ENCODE measurements at regions not wholly inside any gene's neighbourhood (a gene's known extent, or its start where the extent isn't known, plus 50 kb on each side); places are given as distances from the start of the nearest gene placed in this dataset.

- Histone ChIP-seq H4K20me1 (ENCODE audit: control insufficient read depth, insufficient read depth, low read depth, low read length) (no peaks in the 10 kb centered on the region), H3K79me2 (ENCODE audit: control insufficient read depth, low read length) (no peaks in the 10 kb centered on the region), H3K27ac (ENCODE audit: low read depth, low read length) (no peak overlapping the region), H3K27me3 (ENCODE audit: control insufficient read depth, low read length) (no peaks in the 10 kb centered on the region), H3K9me2 (replicated peaks; ENCODE audit: control insufficient read depth, low read length) (no peaks in the 10 kb centered on the region), H3K9me3 (ENCODE audit: control insufficient read depth, insufficient read depth, low read length) (no peaks in the 10 kb centered on the region), H3K4me2 (ENCODE audit: low read length) (no peak overlapping the region), H3K4me1 (ENCODE audit: control insufficient read depth, low read length) (no peaks in the 10 kb centered on the region), H3K4me3 (ENCODE audit: low read length) (no peak overlapping the region), H3F3A (ENCODE audit: control insufficient read depth, insufficient read depth) (no peaks in the 10 kb centered on the region), H3K36me3 (ENCODE audit: control insufficient read depth, low read length) (no peaks in the 10 kb centered on the region)
- TF ChIP-seq, protein P1, sequence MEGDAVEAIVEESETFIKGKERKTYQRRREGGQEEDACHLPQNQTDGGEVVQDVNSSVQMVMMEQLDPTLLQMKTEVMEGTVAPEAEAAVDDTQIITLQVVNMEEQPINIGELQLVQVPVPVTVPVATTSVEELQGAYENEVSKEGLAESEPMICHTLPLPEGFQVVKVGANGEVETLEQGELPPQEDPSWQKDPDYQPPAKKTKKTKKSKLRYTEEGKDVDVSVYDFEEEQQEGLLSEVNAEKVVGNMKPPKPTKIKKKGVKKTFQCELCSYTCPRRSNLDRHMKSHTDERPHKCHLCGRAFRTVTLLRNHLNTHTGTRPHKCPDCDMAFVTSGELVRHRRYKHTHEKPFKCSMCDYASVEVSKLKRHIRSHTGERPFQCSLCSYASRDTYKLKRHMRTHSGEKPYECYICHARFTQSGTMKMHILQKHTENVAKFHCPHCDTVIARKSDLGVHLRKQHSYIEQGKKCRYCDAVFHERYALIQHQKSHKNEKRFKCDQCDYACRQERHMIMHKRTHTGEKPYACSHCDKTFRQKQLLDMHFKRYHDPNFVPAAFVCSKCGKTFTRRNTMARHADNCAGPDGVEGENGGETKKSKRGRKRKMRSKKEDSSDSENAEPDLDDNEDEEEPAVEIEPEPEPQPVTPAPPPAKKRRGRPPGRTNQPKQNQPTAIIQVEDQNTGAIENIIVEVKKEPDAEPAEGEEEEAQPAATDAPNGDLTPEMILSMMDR (IDR thresholded peaks at IDR 0.05; ENCODE audit: low read depth, low read length, poor library complexity, severe bottlenecking): no peak
- TF ChIP-seq EZH2phosphoT487 (IDR thresholded peaks at IDR 0.05; ENCODE audit: borderline replicate concordance, low read length): no peak
These were observed 332.0 kb downstream of the SLC4A3 start for GRCh38 chr2:219959471-219959870.

DNA sequence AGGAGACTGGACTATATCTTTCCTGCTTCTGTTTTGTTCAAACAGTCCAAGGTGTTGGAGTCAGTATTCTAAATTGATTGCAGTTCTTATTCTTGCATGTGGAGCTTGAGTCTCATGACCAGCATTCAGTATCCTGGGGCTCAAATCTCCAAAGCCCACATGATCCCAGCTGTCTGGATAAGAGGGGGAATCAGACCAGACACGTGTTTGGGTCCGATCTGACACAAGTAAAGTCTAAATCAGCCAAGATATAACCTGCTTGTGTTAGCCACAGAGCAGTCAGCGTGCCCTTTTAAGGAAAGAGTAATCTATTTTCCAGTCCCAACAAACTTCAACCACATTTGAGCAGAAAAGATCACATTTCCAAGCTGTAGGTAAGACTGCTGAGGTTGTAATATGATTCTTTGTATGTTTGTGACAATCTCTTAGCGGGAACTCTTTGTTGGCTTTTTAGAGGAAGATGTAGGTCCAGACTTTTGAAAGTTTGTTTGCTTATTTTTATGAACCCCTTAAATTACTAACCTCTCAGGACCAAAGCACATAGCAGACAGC is 334.6 kb downstream of the SLC4A3 start:
- no peak overlapping the region for H3K27ac ChIP-seq (ENCODE audit: low read depth, low read length)
- no peak overlapping the region for H3K4me2 ChIP-seq (ENCODE audit: low read length)
- H3F3A ChIP-seq (ENCODE audit: control insufficient read depth, insufficient read depth): no peaks in the 10 kb centered on the region
- H3K79me2 ChIP-seq (ENCODE audit: control insufficient read depth, low read length): no peaks in the 10 kb centered on the region
- H4K20me1 ChIP-seq (ENCODE audit: control insufficient read depth, insufficient read depth, low read depth, low read length): no peaks in the 10 kb centered on the region
- H3K9me2 ChIP-seq (replicated peaks; ENCODE audit: control insufficient read depth, low read length): no peaks in the 10 kb centered on the region
- H3K4me3 ChIP-seq (ENCODE audit: low read length): no peak overlapping the region
- H3K9me3 ChIP-seq (ENCODE audit: control insufficient read depth, insufficient read depth, low read length): no peaks in the 10 kb centered on the region
- no peaks in the 10 kb centered on the region for H3K4me1 ChIP-seq (ENCODE audit: control insufficient read depth, low read length)
- H3K27me3 ChIP-seq (ENCODE audit: control insufficient read depth, low read length): no peaks in the 10 kb centered on the region
- H3K36me3 ChIP-seq (ENCODE audit: control insufficient read depth, low read length): no peaks in the 10 kb centered on the region
- TF ChIP-seq EZH2phosphoT487 (IDR thresholded peaks at IDR 0.05; ENCODE audit: borderline replicate concordance, low read length): no peak
- TF ChIP-seq, protein P1 (IDR thresholded peaks at IDR 0.05; ENCODE audit: low read depth, low read length, poor library complexity, severe bottlenecking): no peak

DNA sequence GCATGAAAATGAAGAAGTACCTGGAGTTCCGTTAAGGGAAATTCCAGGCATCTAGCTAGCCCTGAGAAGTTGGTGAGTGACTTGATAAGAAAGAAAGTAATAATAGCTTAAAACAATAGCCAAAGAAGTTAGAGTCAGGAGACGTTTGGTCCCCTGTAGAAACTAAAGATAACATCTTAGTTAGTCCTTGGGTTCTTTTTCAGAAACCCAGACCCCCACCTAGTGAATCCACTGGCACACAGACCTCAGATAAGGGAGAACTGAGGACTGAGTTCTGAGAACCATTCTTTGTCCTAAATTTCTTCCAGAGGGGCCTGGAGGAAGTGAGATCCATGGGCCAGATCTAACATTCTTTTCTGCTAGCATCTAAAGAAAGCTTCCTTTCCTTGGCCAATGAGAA is 335.4 kb downstream of the SLC4A3 start:
- Histone ChIP-seq H3K4me1 (ENCODE audit: control insufficient read depth, low read length) (no peaks in the 10 kb centered on the region), H3K9me3 (ENCODE audit: control insufficient read depth, insufficient read depth, low read length) (no peaks in the 10 kb centered on the region), H3K36me3 (ENCODE audit: control insufficient read depth, low read length) (no peaks in the 10 kb centered on the region), H3K4me3 (ENCODE audit: low read length) (no peak overlapping the region), H4K20me1 (ENCODE audit: control insufficient read depth, insufficient read depth, low read depth, low read length) (no peaks in the 10 kb centered on the region), H3K27ac (ENCODE audit: low read depth, low read length) (no peak overlapping the region), H3K4me2 (ENCODE audit: low read length) (no peak overlapping the region), H3K79me2 (ENCODE audit: control insufficient read depth, low read length) (no peaks in the 10 kb centered on the region), H3F3A (ENCODE audit: control insufficient read depth, insufficient read depth) (no peaks in the 10 kb centered on the region), H3K9me2 (replicated peaks; ENCODE audit: control insufficient read depth, low read length) (no peaks in the 10 kb centered on the region), H3K27me3 (ENCODE audit: control insufficient read depth, low read length) (no peaks in the 10 kb centered on the region)
- TF ChIP-seq EZH2phosphoT487 (IDR thresholded peaks at IDR 0.05; ENCODE audit: borderline replicate concordance, low read length): no peak
- TF ChIP-seq, protein P1 (IDR thresholded peaks at IDR 0.05; ENCODE audit: low read depth, low read length, poor library complexity, severe bottlenecking): no peak
